HCT116 (cell line): ENCODE measurements at regions not wholly inside any gene's neighbourhood (a gene's known extent, or its start where the extent isn't known, plus 50 kb on each side); places are given as distances from the start of the nearest gene placed in this dataset.
A peak's percentile ranks its signal among the peaks of the same experiment; 100 is the strongest.

Source experiments
- ATAC-seq: fragments of 200-7000 bp; cut with Tn5 transposase; 2 replicates; pipeline ENCODE4 v1.9.1; 2020; ENCODE audit warnings: mild to moderate bottlenecking, moderate library complexity
- BruUV-seq: library from RNA; stranded (reverse); fragments of 400-500 nt; replicated peaks from 2 replicates; lab custom pipeline; 2021; lab: Mats Ljungman, UMichigan
- CTCF ChIA-PET: fragments of 300-600 bp; sonication (Branson Sonifier 250); formaldehyde crosslinking; loops from one replicate; lab custom pipeline; 2021; ENCODE audit warnings: antibody characterized with exemption; lab: Charles Lee
- POLR2A ChIA-PET: fragments of 300-600, 350-600 bp; sonication (Branson Sonifier 250); formaldehyde crosslinking; loops from one replicate; lab custom pipeline; 2021; ENCODE audit warnings: antibody characterized with exemption; lab: Charles Lee
- RAD21 ChIA-PET, 2 experiments: fragments of 300-600 bp; sonication (Branson Sonifier 250); formaldehyde crosslinking; loops; one replicate each; lab custom pipeline; 2023; ENCODE audit warnings: low total read pairs in 2 of 2; ENCODE audit not compliant: uncharacterized antibody in 2 of 2, unreplicated experiment in 2 of 2, low non-redundant PET in 1 of 2; lab: Charles Lee
- DNase-seq: peaks from one replicate; pipeline ENCODE4 v3.0.0-alpha.2; 2010; ENCODE audit warnings: low read depth, low spot score
- H2AFZ ChIP-seq: fragments of 200-600 bp; shearing (Covaris generic), sonication (generic); 2 replicates; pipeline ENCODE4 v1.6.1; 2017; ENCODE audit warnings: low read depth, mixed run types, mixed read lengths, antibody characterized with exemption, low read length; ENCODE audit not compliant: poor library complexity, severe bottlenecking
- H3K27ac ChIP-seq: 2 replicates; pipeline ENCODE4 v1.5.1; 2012; ENCODE audit warnings: low read depth, low read length
- H3K27me3 ChIP-seq: fragments of 200-600 bp; sonication (generic); 2 replicates; pipeline ENCODE4 v1.6.1; 2016; ENCODE audit warnings: mixed run types, low read length, mixed read lengths; ENCODE audit not compliant: insufficient read depth
- H3K36me3 ChIP-seq, 2 experiments: fragments of 200-500 bp in 1 of 2; fragments of 200-600 bp in 1 of 2; sonication (Bioruptor generic) in 1 of 2; sonication (generic) in 1 of 2; 2 replicates each; pipeline versions ENCODE4 v1.5.1 to v1.6.1; 2014 to 2016; ENCODE audit warnings: low read length in 2 of 2, inconsistent platforms in 1 of 2, mixed read lengths in 1 of 2, mixed run types in 1 of 2; ENCODE audit not compliant: insufficient read depth in 2 of 2, control insufficient read depth in 1 of 2
- H3K4me1 ChIP-seq, 2 experiments: fragments of 200-600 bp in 1 of 2; sonication (generic) in 1 of 2; 2 replicates each; pipeline versions ENCODE4 v1.5.1 to v1.6.1; 2012 to 2017; ENCODE audit warnings: low read length in 2 of 2, inconsistent platforms in 1 of 2, mild to moderate bottlenecking in 1 of 2, mixed read lengths in 1 of 2, mixed run types in 1 of 2, moderate library complexity in 1 of 2; ENCODE audit not compliant: insufficient read depth in 2 of 2, control insufficient read depth in 1 of 2
- H3K4me2 ChIP-seq: fragments of 200-600 bp; sonication (generic); 2 replicates; pipeline ENCODE4 v1.6.1; 2017; ENCODE audit warnings: mixed run types, low read length, mixed read lengths
- H3K4me3 ChIP-seq, 2 experiments: fragments of 200-600 bp in 1 of 2; sonication (generic) in 1 of 2; replicated peaks in 1 of 2; 2 replicates each; pipeline ENCODE4 v1.5.1; 2011 to 2016; ENCODE audit warnings: low read length in 2 of 2, control low read depth in 1 of 2, low read depth in 1 of 2, mild to moderate bottlenecking in 1 of 2, mixed read lengths in 1 of 2, mixed run types in 1 of 2
- H3K79me2 ChIP-seq: fragments of 200-600 bp; sonication (generic); 2 replicates; pipeline ENCODE4 v1.6.1; 2017; ENCODE audit warnings: mild to moderate bottlenecking, mixed run types, low read length, moderate library complexity, mixed read lengths; ENCODE audit not compliant: insufficient read depth
- H3K9ac ChIP-seq: fragments of 200-600 bp; sonication (generic); 2 replicates; pipeline ENCODE4 v1.6.1; 2016; ENCODE audit warnings: low read length, mixed read lengths
- H3K9me2 ChIP-seq: fragments of 200-600 bp; sonication (generic), shearing (Covaris generic); 2 replicates; pipeline ENCODE4 v1.6.1; 2017; ENCODE audit warnings: mixed run types, mild to moderate bottlenecking, moderate library complexity; ENCODE audit not compliant: insufficient read depth
- H3K9me3 ChIP-seq, 2 experiments: fragments of 200-500 bp in 1 of 2; fragments of 200-600 bp in 1 of 2; sonication (Bioruptor generic) in 1 of 2; sonication (generic) in 1 of 2; 2 replicates each; pipeline ENCODE4 v1.6.1; 2014 to 2017; ENCODE audit warnings: low read length in 2 of 2, mixed read lengths in 2 of 2, inconsistent platforms in 1 of 2, low read depth in 1 of 2, mild to moderate bottlenecking in 1 of 2, mixed run types in 1 of 2, moderate library complexity in 1 of 2; ENCODE audit not compliant: control insufficient read depth in 1 of 2, insufficient read depth in 1 of 2
- H4K20me1 ChIP-seq: fragments of 200-600 bp; sonication (generic), shearing (Covaris generic); 2 replicates; pipeline ENCODE4 v1.6.1; 2017; ENCODE audit warnings: mixed run types, mild to moderate bottlenecking, moderate library complexity; ENCODE audit not compliant: insufficient read depth
- CEBPB ChIP-seq: IDR thresholded peaks from 2 replicates; pipeline ENCODE4 v1.6.1; 2012; ENCODE audit warnings: low read depth
- ELF1 ChIP-seq: IDR thresholded peaks from 2 replicates; pipeline ENCODE4 v1.6.1; 2012; ENCODE audit warnings: low read depth, borderline replicate concordance
- EZH2phosphoT487 ChIP-seq: fragments of 200-600 bp; IDR thresholded peaks from 2 replicates; pipeline ENCODE4 v1.6.1; 2018; ENCODE audit warnings: antibody characterized with exemption, borderline replicate concordance
- FOSL1 ChIP-seq: IDR thresholded peaks from 2 replicates; pipeline ENCODE4 v1.6.1; 2012; ENCODE audit warnings: low read depth
- JUND ChIP-seq: IDR thresholded peaks from 2 replicates; pipeline ENCODE4 v1.6.1; 2012
- POLR2AphosphoS5 ChIP-seq: IDR thresholded peaks from 2 replicates; pipeline ENCODE4 v1.6.1; 2011; ENCODE audit warnings: mild to moderate bottlenecking, low read depth, low read length, moderate library complexity
- RAD21 ChIP-seq: IDR thresholded peaks from 2 replicates; pipeline ENCODE4 v1.6.1; 2012; ENCODE audit warnings: low read depth, mild to moderate bottlenecking
- SP1 ChIP-seq: IDR thresholded peaks from 2 replicates; pipeline ENCODE4 v1.6.1; 2012; ENCODE audit warnings: low read depth
- TCF7L2 ChIP-seq: IDR thresholded peaks from 2 replicates; pipeline ENCODE4 v1.7.0; 2011; ENCODE audit warnings: borderline replicate concordance, inconsistent platforms; ENCODE audit not compliant: insufficient read depth, insufficient read length; ENCODE audit errors: extremely low read depth
- intact Hi-C: fragments of 100-400 bp; cut with micrococcal nuclease; formaldehyde crosslinking; loops from 2 replicates; pipeline ENCODE4 v1.10.0; 2022
- TF ChIP-seq, protein P1 (sequence below), 3 experiments: fragments of 200-600 bp in 1 of 3; sonication (generic) in 1 of 3; IDR thresholded peaks in 2 of 3; conservative IDR thresholded peaks in 1 of 3; 2 replicates each; pipeline ENCODE4 v1.5.1; 2012 to 2017; ENCODE audit warnings: low read depth in 2 of 3, low read length in 2 of 3, antibody characterized with exemption in 1 of 3, borderline replicate concordance in 1 of 3, control low read depth in 1 of 3, mild to moderate bottlenecking in 1 of 3, mixed read lengths in 1 of 3, mixed run types in 1 of 3, moderate library complexity in 1 of 3; ENCODE audit not compliant: insufficient read depth in 1 of 3
- TF ChIP-seq, protein P2 (sequence below): IDR thresholded peaks from 2 replicates; pipeline ENCODE4 v1.6.1; 2012; ENCODE audit warnings: low read depth
- TF ChIP-seq, protein P3 (sequence below): IDR thresholded peaks from 2 replicates; pipeline ENCODE4 v1.6.1; 2011; ENCODE audit warnings: mild to moderate bottlenecking, low read length, moderate library complexity; ENCODE audit not compliant: insufficient replicate concordance; ENCODE audit errors: extremely low read depth

DNA sequence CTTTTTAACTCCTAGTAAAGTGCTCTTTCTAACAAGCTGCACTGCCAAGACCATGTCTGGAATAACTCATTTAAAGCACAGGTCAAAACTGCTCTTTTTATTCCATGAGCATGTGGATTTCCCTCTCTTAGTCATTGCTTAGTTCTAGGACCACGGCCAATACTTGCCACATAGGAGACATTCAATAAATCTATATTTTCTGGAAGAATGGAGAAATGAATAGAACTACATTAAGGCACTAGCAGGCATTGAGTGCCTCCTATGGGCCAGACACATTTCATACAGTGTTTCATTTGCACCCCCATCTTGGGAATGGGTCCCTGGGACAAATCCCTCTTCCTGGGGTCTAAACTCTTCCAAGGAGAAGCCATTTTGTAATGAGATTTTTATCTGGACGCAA, 552.8 kb upstream of the CITED2 start:
- BruUV-seq = no TSS peak
- intact Hi-C loops = loop anchor here (5.0 kb wide), 1 partner anchor 555 kb away; the partner anchor contains the start of gene CITED2
- RAD21 ChIA-PET = no interaction called here
- H3K9ac ChIP-seq = no peak overlapping the region
- no peaks in the 10 kb centered on the region for H3K4me1 ChIP-seq
- no peaks in the 10 kb centered on the region for H3K9me3 ChIP-seq
- H3K4me3 ChIP-seq = no peak overlapping the region
- H3K27me3 ChIP-seq = no peaks in the 10 kb centered on the region
- H3K4me2 ChIP-seq = no peak overlapping the region
- no peak overlapping the region for H2AFZ ChIP-seq
- no peak for DNase-seq
- no peaks in the 10 kb centered on the region for H4K20me1 ChIP-seq
- CTCF ChIA-PET = no interaction called here
- POLR2A ChIA-PET = no interaction called here
- H3K36me3 ChIP-seq = no peaks in the 10 kb centered on the region
- ATAC-seq = no peak; the same call in 1 of the 2 replicates
- H3K27ac ChIP-seq = no peak overlapping the region
- no peaks in the 10 kb centered on the region for H3K79me2 ChIP-seq
- H3K9me2 ChIP-seq = no peaks in the 10 kb centered on the region
- TF ChIP-seq RAD21 (peak; percentile 33), CEBPB (no peak), ELF1 (no peak), TCF7L2 (no peak), EZH2phosphoT487 (no peak), FOSL1 (no peak), SP1 (no peak), JUND (no peak), POLR2AphosphoS5 (no peak)
- TF ChIP-seq, protein P1, sequence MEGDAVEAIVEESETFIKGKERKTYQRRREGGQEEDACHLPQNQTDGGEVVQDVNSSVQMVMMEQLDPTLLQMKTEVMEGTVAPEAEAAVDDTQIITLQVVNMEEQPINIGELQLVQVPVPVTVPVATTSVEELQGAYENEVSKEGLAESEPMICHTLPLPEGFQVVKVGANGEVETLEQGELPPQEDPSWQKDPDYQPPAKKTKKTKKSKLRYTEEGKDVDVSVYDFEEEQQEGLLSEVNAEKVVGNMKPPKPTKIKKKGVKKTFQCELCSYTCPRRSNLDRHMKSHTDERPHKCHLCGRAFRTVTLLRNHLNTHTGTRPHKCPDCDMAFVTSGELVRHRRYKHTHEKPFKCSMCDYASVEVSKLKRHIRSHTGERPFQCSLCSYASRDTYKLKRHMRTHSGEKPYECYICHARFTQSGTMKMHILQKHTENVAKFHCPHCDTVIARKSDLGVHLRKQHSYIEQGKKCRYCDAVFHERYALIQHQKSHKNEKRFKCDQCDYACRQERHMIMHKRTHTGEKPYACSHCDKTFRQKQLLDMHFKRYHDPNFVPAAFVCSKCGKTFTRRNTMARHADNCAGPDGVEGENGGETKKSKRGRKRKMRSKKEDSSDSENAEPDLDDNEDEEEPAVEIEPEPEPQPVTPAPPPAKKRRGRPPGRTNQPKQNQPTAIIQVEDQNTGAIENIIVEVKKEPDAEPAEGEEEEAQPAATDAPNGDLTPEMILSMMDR (IDR thresholded peaks at IDR 0.05 in 2 of 3, conservative IDR thresholded peaks at IDR 0.05 in 1 of 3; ENCODE audit: borderline replicate concordance in 1 of 3, insufficient read depth in 1 of 3, low read depth in 2 of 3, low read length in 2 of 3) = peak in 2 of 3 experiments; percentile 25 to 38; a peak in 4 of 6 replicates
- TF ChIP-seq, protein P2, sequence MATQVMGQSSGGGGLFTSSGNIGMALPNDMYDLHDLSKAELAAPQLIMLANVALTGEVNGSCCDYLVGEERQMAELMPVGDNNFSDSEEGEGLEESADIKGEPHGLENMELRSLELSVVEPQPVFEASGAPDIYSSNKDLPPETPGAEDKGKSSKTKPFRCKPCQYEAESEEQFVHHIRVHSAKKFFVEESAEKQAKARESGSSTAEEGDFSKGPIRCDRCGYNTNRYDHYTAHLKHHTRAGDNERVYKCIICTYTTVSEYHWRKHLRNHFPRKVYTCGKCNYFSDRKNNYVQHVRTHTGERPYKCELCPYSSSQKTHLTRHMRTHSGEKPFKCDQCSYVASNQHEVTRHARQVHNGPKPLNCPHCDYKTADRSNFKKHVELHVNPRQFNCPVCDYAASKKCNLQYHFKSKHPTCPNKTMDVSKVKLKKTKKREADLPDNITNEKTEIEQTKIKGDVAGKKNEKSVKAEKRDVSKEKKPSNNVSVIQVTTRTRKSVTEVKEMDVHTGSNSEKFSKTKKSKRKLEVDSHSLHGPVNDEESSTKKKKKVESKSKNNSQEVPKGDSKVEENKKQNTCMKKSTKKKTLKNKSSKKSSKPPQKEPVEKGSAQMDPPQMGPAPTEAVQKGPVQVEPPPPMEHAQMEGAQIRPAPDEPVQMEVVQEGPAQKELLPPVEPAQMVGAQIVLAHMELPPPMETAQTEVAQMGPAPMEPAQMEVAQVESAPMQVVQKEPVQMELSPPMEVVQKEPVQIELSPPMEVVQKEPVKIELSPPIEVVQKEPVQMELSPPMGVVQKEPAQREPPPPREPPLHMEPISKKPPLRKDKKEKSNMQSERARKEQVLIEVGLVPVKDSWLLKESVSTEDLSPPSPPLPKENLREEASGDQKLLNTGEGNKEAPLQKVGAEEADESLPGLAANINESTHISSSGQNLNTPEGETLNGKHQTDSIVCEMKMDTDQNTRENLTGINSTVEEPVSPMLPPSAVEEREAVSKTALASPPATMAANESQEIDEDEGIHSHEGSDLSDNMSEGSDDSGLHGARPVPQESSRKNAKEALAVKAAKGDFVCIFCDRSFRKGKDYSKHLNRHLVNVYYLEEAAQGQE = no peak
- TF ChIP-seq, protein P3, sequence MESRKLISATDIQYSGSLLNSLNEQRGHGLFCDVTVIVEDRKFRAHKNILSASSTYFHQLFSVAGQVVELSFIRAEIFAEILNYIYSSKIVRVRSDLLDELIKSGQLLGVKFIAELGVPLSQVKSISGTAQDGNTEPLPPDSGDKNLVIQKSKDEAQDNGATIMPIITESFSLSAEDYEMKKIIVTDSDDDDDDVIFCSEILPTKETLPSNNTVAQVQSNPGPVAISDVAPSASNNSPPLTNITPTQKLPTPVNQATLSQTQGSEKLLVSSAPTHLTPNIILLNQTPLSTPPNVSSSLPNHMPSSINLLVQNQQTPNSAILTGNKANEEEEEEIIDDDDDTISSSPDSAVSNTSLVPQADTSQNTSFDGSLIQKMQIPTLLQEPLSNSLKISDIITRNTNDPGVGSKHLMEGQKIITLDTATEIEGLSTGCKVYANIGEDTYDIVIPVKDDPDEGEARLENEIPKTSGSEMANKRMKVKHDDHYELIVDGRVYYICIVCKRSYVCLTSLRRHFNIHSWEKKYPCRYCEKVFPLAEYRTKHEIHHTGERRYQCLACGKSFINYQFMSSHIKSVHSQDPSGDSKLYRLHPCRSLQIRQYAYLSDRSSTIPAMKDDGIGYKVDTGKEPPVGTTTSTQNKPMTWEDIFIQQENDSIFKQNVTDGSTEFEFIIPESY = no peak
